CD4-positive, CD25-positive, alpha-beta regulatory T cell (primary cell): ENCODE measurements at regions not wholly inside any gene's neighbourhood (a gene's known extent, or its start where the extent isn't known, plus 50 kb on each side); places are given as distances from the start of the nearest gene placed in this dataset.
A peak's percentile ranks its signal among the peaks of the same experiment; 100 is the strongest.
"Not testable (repeated sequence)": the region's sequence is repeated elsewhere in the genome, so short reads cannot be mapped to it uniquely, and the experiment has no call there.

Experiments used
- ATAC-seq, 2 donors: fragments of 150-1000 bp; cut with Tn5 transposase; one replicate each; pipeline ENCODE4 v1.10.0; 2021; ENCODE audit warnings: low read depth in 2 of 2, moderate number of reproducible peaks in 2 of 2, moderate library complexity in 1 of 2
- DNase-seq, 3 donors: peaks; one replicate each; pipeline versions ENCODE4 v3.0.0 to v3.0.0-alpha.2; 2012 to 2022; ENCODE audit warnings: mixed read lengths in 1 of 3
- H3K27ac ChIP-seq: one replicate; pipeline ENCODE4 v1.7.0; 2013; ENCODE audit warnings: mild to moderate bottlenecking, low read length; ENCODE audit not compliant: insufficient read depth, poor library complexity, severe bottlenecking
- H3K27me3 ChIP-seq: one replicate; pipeline ENCODE4 v1.7.0; 2013; ENCODE audit warnings: low read length; ENCODE audit not compliant: control insufficient read depth, insufficient read depth
- H3K36me3 ChIP-seq: one replicate; pipeline ENCODE4 v1.7.0; 2013; ENCODE audit warnings: mild to moderate bottlenecking, low read length, moderate library complexity; ENCODE audit not compliant: control insufficient read depth, insufficient read depth
- H3K4me1 ChIP-seq: 2 replicates; pipeline ENCODE4 v1.7.0; 2013; ENCODE audit warnings: mild to moderate bottlenecking, low read length; ENCODE audit not compliant: insufficient read depth, control insufficient read depth, poor library complexity, severe bottlenecking
- H3K4me3 ChIP-seq: one replicate; pipeline ENCODE4 v1.7.0; 2013; ENCODE audit warnings: low read depth, mild to moderate bottlenecking, low read length, moderate library complexity
- H3K9me3 ChIP-seq, 2 experiments: 1 replicate in 1 of 2; 2 replicates in 1 of 2; pipeline ENCODE4 v1.7.0; 2013; ENCODE audit warnings: low read length in 2 of 2, mild to moderate bottlenecking in 1 of 2, moderate library complexity in 1 of 2; ENCODE audit not compliant: control insufficient read depth in 2 of 2
- H3K27ac Mint-ChIP-seq, 3 donors: one replicate each; pipeline ENCODE4 v1.8.0; 2020 to 2022; ENCODE audit warnings: mild to moderate bottlenecking in 3 of 3, mixed read lengths in 3 of 3, moderate library complexity in 2 of 3
- H3K27me3 Mint-ChIP-seq: one replicate; pipeline ENCODE4 v1.8.0; 2022; ENCODE audit warnings: mild to moderate bottlenecking, mixed read lengths
- H3K36me3 Mint-ChIP-seq: one replicate; pipeline ENCODE4 v1.8.0; 2020; ENCODE audit warnings: mixed read lengths
- H3K4me1 Mint-ChIP-seq, 4 donors: one replicate each; pipeline ENCODE4 v1.8.0; 2020 to 2022; ENCODE audit warnings: mixed read lengths in 4 of 4, mild to moderate bottlenecking in 1 of 4
- H3K4me3 Mint-ChIP-seq, 4 donors: one replicate each; pipeline ENCODE4 v1.8.0; 2020 to 2022; ENCODE audit warnings: mild to moderate bottlenecking in 4 of 4, mixed read lengths in 4 of 4, moderate library complexity in 3 of 4
- H3K9me3 Mint-ChIP-seq, 7 donors: one replicate each; pipeline ENCODE4 v1.8.0; 2020 to 2022; ENCODE audit warnings: mixed read lengths in 7 of 7, mild to moderate bottlenecking in 3 of 7, moderate library complexity in 2 of 7

DNA sequence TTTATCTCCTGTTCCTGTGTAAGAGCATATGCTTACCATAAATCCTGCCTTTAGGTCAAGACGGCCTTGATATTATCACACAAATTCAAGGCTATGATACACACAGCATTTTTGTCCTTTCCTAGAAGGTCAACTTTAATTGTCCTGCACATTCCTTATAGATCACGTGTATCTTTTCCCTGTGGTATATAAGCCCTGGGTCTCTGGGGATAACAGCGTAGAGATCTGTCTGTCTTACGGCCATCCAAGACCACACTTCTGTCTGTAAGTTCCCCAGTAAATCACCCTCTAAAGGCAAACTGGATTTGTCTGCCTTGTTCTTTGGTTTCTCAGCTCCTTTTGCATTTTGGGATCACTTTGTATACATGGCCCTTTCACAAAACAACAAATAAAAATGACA, 69.5 kb upstream of the TCL1B start:
- DNase-seq (no peak), ATAC-seq (no peak)
- Histone ChIP-seq H3K9me3 (no peaks in the 10 kb centered on the region), H3K27ac (no peak overlapping the region), H3K36me3 (no peaks in the 10 kb centered on the region), H3K4me1 (no peaks in the 10 kb centered on the region), H3K27me3 (peaks cover 5% of the 10 kb centered on the region), H3K4me3 (no peak overlapping the region)
- no peaks in the 10 kb centered on the region for H3K36me3 Mint-ChIP-seq
- H3K9me3 Mint-ChIP-seq = peaks cover 0 to 3% (median 0%) of the 10 kb centered on the region in 7 donors
- H3K27me3 Mint-ChIP-seq = peaks cover 14% of the 10 kb centered on the region
- no peak overlapping the region for H3K27ac Mint-ChIP-seq
- no peaks in the 10 kb centered on the region for H3K4me1 Mint-ChIP-seq
- H3K4me3 Mint-ChIP-seq = no peak overlapping the region

DNA sequence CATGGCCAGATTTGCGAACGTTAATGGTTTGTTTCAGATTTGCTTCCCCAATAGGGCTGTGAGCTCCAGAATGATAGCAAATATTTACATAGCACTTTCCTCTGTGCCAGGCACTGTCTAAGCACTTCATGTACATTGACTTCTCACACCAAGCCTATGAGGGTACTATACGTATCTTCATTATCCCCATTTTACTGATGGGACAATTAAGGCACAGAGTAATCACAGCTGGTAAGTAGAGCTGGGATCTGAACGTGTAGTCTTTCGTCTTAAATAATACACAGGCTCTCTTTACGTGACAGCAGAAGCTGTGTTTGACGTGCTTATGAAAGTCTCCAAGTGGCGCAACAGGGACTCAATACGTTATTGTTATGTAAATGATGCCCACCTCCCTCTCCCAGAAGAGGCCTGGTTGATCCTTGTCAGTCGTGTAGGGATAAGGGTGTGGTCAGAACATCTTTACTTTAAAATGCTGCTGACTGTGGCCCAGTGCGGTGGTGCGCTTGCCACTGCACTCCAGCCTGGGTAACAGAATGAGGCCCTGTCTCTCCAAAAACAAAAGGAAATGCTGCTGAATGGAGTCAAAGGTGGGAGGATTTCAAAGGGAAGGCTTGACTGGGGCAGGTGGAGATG, 66.3 kb upstream of the TCL1B start:
- Mint-ChIP-seq H3K4me3 (no peak overlapping the region), H3K9me3 (peaks cover 0 to 3% (median 0%) of the 10 kb centered on the region in 7 donors), H3K36me3 (no peaks in the 10 kb centered on the region), H3K4me1 (no peaks in the 10 kb centered on the region), H3K27ac (peak overlapping the region in 1 of 3 donors; percentile 43), H3K27me3 (no peaks in the 10 kb centered on the region)
- Histone ChIP-seq H3K4me3 (no peak overlapping the region), H3K4me1 (no peaks in the 10 kb centered on the region), H3K36me3 (no peaks in the 10 kb centered on the region), H3K27me3 (peaks cover 5% of the 10 kb centered on the region), H3K9me3 (no peaks in the 10 kb centered on the region), H3K27ac (no peak overlapping the region)
- ATAC-seq (no peak), DNase-seq (no peak)

GRCh38 chr14:95620659-95621059, 65.6 kb upstream of the TCL1B start:
- DNase-seq (peak in 1 of 3 donors; percentile 48), ATAC-seq (no peak)
- Mint-ChIP-seq H3K27ac (no peak overlapping the region), H3K36me3 (no peaks in the 10 kb centered on the region), H3K9me3 (peaks cover 0 to 7% (median 0%) of the 10 kb centered on the region in 7 donors), H3K27me3 (no peaks in the 10 kb centered on the region), H3K4me3 (peak overlapping the region; percentile 16 to 74 (median 46)), H3K4me1 (no peaks in the 10 kb centered on the region)
- Histone ChIP-seq H3K27ac (no peak overlapping the region), H3K9me3 (no peaks in the 10 kb centered on the region), H3K4me3 (peak overlapping the region; percentile 42), H3K36me3 (no peaks in the 10 kb centered on the region), H3K27me3 (peaks cover 5% of the 10 kb centered on the region), H3K4me1 (no peaks in the 10 kb centered on the region)

- Histone ChIP-seq H3K4me3 (no peak overlapping the region), H3K9me3 (no peaks in the 10 kb centered on the region), H3K4me1 (no peaks in the 10 kb centered on the region), H3K27ac (no peak overlapping the region), H3K36me3 (no peaks in the 10 kb centered on the region), H3K27me3 (peaks cover 5% of the 10 kb centered on the region)
- no peaks in the 10 kb centered on the region for H3K36me3 Mint-ChIP-seq
- no peaks in the 10 kb centered on the region for H3K4me1 Mint-ChIP-seq
- no peak overlapping the region for H3K4me3 Mint-ChIP-seq
- ATAC-seq = no peak
- peaks cover 0 to 9% (median 0%) of the 10 kb centered on the region in 7 donors for H3K9me3 Mint-ChIP-seq
- no peak overlapping the region for H3K27ac Mint-ChIP-seq
- no peak for DNase-seq
- H3K27me3 Mint-ChIP-seq = no peaks in the 10 kb centered on the region
Measured at GRCh38 chr14:95623195-95623594, 63.0 kb upstream of the TCL1B start.

- not testable (repeated sequence) for ATAC-seq, DNase-seq, H3K4me1 ChIP-seq, H3K9me3 ChIP-seq, H3K9me3 Mint-ChIP-seq, H3K27ac Mint-ChIP-seq, H3K27me3 ChIP-seq, H3K36me3 ChIP-seq, H3K36me3 Mint-ChIP-seq, H3K4me3 ChIP-seq, H3K27me3 Mint-ChIP-seq, H3K27ac ChIP-seq, H3K4me1 Mint-ChIP-seq, H3K4me3 Mint-ChIP-seq
Measured at GRCh38 chr14:95625710-95626109, 60.5 kb upstream of the TCL1B start.

DNA sequence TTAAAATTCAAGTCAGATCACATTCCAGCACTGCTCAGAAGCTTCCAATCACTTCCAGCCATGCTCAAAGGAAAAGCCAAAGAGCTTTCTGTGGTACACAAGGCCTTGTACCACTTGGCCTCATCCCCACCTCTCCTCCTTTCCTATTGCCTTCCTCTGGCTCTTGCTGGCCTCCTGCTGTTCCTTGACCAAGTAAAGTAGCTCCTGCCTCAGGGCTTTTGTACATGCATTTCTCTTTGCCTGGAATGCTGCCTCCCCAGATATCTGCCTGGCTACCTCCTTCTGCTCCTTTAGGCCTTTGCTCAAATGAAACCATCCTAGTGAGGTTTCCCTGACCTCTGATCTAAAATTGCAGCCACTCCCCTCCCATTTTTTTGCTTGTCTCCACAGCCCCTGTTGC, 51.2 kb upstream of the TCL1B start:
- Mint-ChIP-seq H3K9me3 (peaks cover 0 to 16% (median 4%) of the 10 kb centered on the region in 7 donors), H3K27ac (no peak overlapping the region), H3K36me3 (no peaks in the 10 kb centered on the region), H3K4me3 (no peak overlapping the region), H3K4me1 (no peaks in the 10 kb centered on the region), H3K27me3 (peaks cover 10% of the 10 kb centered on the region)
- H3K36me3 ChIP-seq = no peaks in the 10 kb centered on the region
- no peak overlapping the region for H3K4me3 ChIP-seq
- H3K27me3 ChIP-seq = no peaks in the 10 kb centered on the region
- DNase-seq (no peak), ATAC-seq (no peak)
- H3K4me1 ChIP-seq = no peaks in the 10 kb centered on the region
- H3K27ac ChIP-seq = no peak overlapping the region
- H3K9me3 ChIP-seq = no peaks in the 10 kb centered on the region
